Keratinocyte (primary cell): ENCODE measurements at regions not wholly inside any gene's neighbourhood (a gene's known extent, or its start where the extent isn't known, plus 50 kb on each side); places are given as distances from the start of the nearest gene placed in this dataset.

Experiments used
- DNase-seq: peaks from one replicate; pipeline ENCODE4 v3.0.0-alpha.2; 2011; ENCODE audit warnings: low read depth, missing footprints, low spot score
- FAIRE-seq: peaks from 2 replicates; lab custom pipeline; 2011; peaks lifted over from hg19 to GRCh38; lab: Jason Lieb, UNC
- H2AFZ ChIP-seq: 2 replicates; pipeline ENCODE4 v1.6.0; 2012; ENCODE audit warnings: low read length, control low read depth, inconsistent platforms; ENCODE audit not compliant: control insufficient read depth
- H3K27ac ChIP-seq: 2 replicates; pipeline ENCODE4 v1.5.1; 2011; ENCODE audit warnings: low read length; ENCODE audit not compliant: control insufficient read depth, insufficient read depth
- H3K27me3 ChIP-seq: 3 replicates; pipeline ENCODE4 v1.6.0; 2011; ENCODE audit warnings: low read length; ENCODE audit not compliant: control insufficient read depth, insufficient read depth; ENCODE audit errors: extremely low read depth
- H3K36me3 ChIP-seq, 2 experiments: 2 replicates in 1 of 2; 3 replicates in 1 of 2; pipeline ENCODE4 v1.5.1; 2011; ENCODE audit warnings: low read length in 2 of 2, mild to moderate bottlenecking in 1 of 2; ENCODE audit not compliant: control insufficient read depth in 2 of 2, insufficient read depth in 2 of 2; ENCODE audit errors: extremely low read depth in 1 of 2
- H3K4me1 ChIP-seq: 3 replicates; pipeline ENCODE4 v1.5.1; 2011; ENCODE audit warnings: low read length; ENCODE audit not compliant: control insufficient read depth, insufficient read depth; ENCODE audit errors: extremely low read depth
- H3K4me2 ChIP-seq: 3 replicates; pipeline ENCODE4 v1.6.0; 2011; ENCODE audit warnings: low read depth, low read length; ENCODE audit not compliant: control insufficient read depth, insufficient read depth; ENCODE audit errors: extremely low read depth
- H3K4me3 ChIP-seq, 3 experiments: fragments of 200-600 bp in 1 of 3; sonication (generic) in 1 of 3; 2 replicates in 2 of 3; 3 replicates in 1 of 3; pipeline ENCODE4 v1.5.1; 2011 to 2016; ENCODE audit warnings: low read length in 3 of 3, mild to moderate bottlenecking in 3 of 3, control low read depth in 2 of 3, inconsistent platforms in 1 of 3, low read depth in 1 of 3, mixed read lengths in 1 of 3, mixed run types in 1 of 3, moderate library complexity in 1 of 3; ENCODE audit not compliant: control insufficient read depth in 2 of 3, insufficient read depth in 2 of 3; ENCODE audit errors: extremely low read depth in 1 of 3
- H3K79me2 ChIP-seq: 2 replicates; pipeline ENCODE4 v1.6.0; 2012; ENCODE audit warnings: low read length; ENCODE audit not compliant: control insufficient read depth, insufficient read depth
- H3K9ac ChIP-seq: 3 replicates; pipeline ENCODE4 v1.6.0; 2011; ENCODE audit warnings: low read length; ENCODE audit not compliant: control insufficient read depth, insufficient read depth; ENCODE audit errors: extremely low read depth
- H3K9me1 ChIP-seq: 3 replicates; pipeline ENCODE4 v1.6.0; 2011; ENCODE audit warnings: low read length; ENCODE audit not compliant: control insufficient read depth, insufficient read depth; ENCODE audit errors: extremely low read depth
- H3K9me3 ChIP-seq: 2 replicates; pipeline ENCODE4 v1.5.1; 2012; ENCODE audit warnings: low read depth, low read length; ENCODE audit not compliant: control insufficient read depth
- H4K20me1 ChIP-seq: 3 replicates; pipeline ENCODE4 v1.6.0; 2011; ENCODE audit warnings: low read length; ENCODE audit not compliant: control insufficient read depth, insufficient read depth; ENCODE audit errors: extremely low read depth
- EZH2 ChIP-seq: IDR thresholded peaks from one replicate; pipeline ENCODE4 v1.6.1; 2012; ENCODE audit warnings: inconsistent platforms, mild to moderate bottlenecking, low read length, moderate library complexity
- dilution Hi-C: fragments of 300-500 bp; cut with MboI; formaldehyde crosslinking; loops from one replicate; pipeline ENCODE4 v1.7.0; 2020; ENCODE audit warnings: low sequenced_read_pairs; ENCODE audit not compliant: extremely low pct_ligation_motif_present
- TF ChIP-seq, protein P1 (sequence below), 3 experiments: IDR thresholded peaks in 1 of 3; conservative IDR thresholded peaks in 1 of 3; optimal IDR thresholded peaks in 1 of 3; 2 replicates in 2 of 3; 3 replicates in 1 of 3; pipeline versions ENCODE3 to v1.5.1; 2011; ENCODE audit warnings: low read length in 3 of 3, mild to moderate bottlenecking in 3 of 3, moderate library complexity in 2 of 3, control low read depth in 1 of 3, inconsistent platforms in 1 of 3; ENCODE audit not compliant: insufficient read depth in 2 of 3; ENCODE audit errors: extremely low read depth in 1 of 3

DNA sequence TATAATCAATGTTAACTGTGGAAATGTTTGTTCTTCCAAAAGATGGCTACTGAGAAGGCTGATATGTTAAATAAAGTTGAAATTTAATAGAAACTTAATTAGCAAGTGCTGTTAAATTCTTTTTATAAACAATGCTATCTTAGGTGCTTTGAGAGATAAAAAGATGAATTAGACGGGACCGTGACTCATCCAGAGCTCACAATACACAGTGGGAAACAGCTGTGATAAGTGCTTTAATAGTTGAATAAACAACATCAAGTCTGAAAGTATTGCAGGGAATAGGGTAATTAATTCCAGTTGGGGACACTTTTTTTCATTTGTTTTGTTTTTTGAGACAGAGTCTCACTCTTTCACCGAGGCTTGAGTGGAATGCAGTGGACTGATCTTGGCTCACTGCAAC, 85.5 kb upstream of the DTNA start:
- FAIRE-seq (no peak), DNase-seq (no peak)
- Histone ChIP-seq H3K4me2 (no peak overlapping the region), H3K4me1 (no peaks in the 10 kb centered on the region), H3K27me3 (no peaks in the 10 kb centered on the region), H3K27ac (no peak overlapping the region), H3K79me2 (no peaks in the 10 kb centered on the region), H4K20me1 (no peaks in the 10 kb centered on the region), H3K9me1 (no peaks in the 10 kb centered on the region), H3K36me3 (no peaks in the 10 kb centered on the region), H3K4me3 (no peak overlapping the region), H3K9ac (no peak overlapping the region), H3K9me3 (no peaks in the 10 kb centered on the region), H2AFZ (no peak overlapping the region)
- no peak for TF ChIP-seq EZH2
- TF ChIP-seq, protein P1, sequence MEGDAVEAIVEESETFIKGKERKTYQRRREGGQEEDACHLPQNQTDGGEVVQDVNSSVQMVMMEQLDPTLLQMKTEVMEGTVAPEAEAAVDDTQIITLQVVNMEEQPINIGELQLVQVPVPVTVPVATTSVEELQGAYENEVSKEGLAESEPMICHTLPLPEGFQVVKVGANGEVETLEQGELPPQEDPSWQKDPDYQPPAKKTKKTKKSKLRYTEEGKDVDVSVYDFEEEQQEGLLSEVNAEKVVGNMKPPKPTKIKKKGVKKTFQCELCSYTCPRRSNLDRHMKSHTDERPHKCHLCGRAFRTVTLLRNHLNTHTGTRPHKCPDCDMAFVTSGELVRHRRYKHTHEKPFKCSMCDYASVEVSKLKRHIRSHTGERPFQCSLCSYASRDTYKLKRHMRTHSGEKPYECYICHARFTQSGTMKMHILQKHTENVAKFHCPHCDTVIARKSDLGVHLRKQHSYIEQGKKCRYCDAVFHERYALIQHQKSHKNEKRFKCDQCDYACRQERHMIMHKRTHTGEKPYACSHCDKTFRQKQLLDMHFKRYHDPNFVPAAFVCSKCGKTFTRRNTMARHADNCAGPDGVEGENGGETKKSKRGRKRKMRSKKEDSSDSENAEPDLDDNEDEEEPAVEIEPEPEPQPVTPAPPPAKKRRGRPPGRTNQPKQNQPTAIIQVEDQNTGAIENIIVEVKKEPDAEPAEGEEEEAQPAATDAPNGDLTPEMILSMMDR (optimal IDR thresholded peaks at IDR 0.05 in 1 of 3, IDR thresholded peaks at IDR 0.05 in 1 of 3, conservative IDR thresholded peaks at IDR 0.05 in 1 of 3; ENCODE audit: extremely low read depth in 1 of 3, insufficient read depth in 2 of 3, low read length in 3 of 3): no peak
- dilution Hi-C loops: no loop called here

DNA sequence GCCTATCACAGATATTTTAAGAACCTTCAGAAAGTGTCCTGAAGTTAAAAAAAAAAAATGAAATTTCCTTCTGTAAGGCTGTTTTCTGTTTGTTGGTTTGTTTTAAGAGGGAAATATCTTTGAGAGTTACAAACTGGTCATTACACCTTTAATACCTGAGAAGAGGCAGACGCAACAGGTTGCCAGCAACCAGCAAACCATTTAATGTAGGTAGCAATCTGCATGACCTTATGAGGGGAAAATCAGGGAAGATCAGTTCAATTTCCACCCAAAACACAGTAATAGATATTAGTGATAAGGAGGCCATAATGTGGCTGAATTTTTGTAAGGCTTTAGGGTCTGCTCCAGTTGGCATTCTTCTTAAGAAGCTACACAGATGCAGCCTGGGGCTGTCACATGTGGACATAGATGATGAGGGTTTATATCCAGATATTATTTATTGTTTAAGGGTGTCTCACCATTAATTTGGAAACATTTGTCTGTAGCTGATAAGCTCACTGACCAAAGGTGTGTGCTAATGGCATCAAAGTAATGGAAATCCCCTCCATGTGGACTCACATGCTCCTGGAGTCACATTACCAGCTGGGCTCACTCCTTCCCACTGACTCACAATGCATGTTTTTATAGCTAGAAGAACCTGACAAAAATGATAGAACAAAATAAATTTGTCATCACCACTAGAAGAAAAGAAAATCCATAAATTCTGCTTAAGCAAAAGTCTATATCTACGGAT, 83.5 kb upstream of the DTNA start:
- no peak for DNase-seq
- no peaks in the 10 kb centered on the region for H3K79me2 ChIP-seq
- no peak overlapping the region for H3K4me2 ChIP-seq
- H2AFZ ChIP-seq: no peak overlapping the region
- no peaks in the 10 kb centered on the region for H3K27me3 ChIP-seq
- H3K4me3 ChIP-seq: no peak overlapping the region
- H3K4me1 ChIP-seq: no peaks in the 10 kb centered on the region
- TF ChIP-seq EZH2: no peak
- TF ChIP-seq, protein P1 (optimal IDR thresholded peaks at IDR 0.05 in 1 of 3, IDR thresholded peaks at IDR 0.05 in 1 of 3, conservative IDR thresholded peaks at IDR 0.05 in 1 of 3; ENCODE audit: extremely low read depth in 1 of 3, insufficient read depth in 2 of 3, low read length in 3 of 3): no peak
- H3K36me3 ChIP-seq: no peaks in the 10 kb centered on the region
- no peak overlapping the region for H3K27ac ChIP-seq
- no peak overlapping the region for H3K9ac ChIP-seq
- no peak for FAIRE-seq
- no peaks in the 10 kb centered on the region for H4K20me1 ChIP-seq
- no peaks in the 10 kb centered on the region for H3K9me1 ChIP-seq
- H3K9me3 ChIP-seq: no peaks in the 10 kb centered on the region
- dilution Hi-C loops: no loop called here
